H1 (cell line): ENCODE measurements at regions not wholly inside any gene's neighbourhood (a gene's known extent, or its start where the extent isn't known, plus 50 kb on each side); places are given as distances from the start of the nearest gene placed in this dataset.

ENCODE experiments used
- SP2 ChIP-seq: IDR thresholded peaks from 2 replicates; pipeline ENCODE4 v1.6.1; 2012; ENCODE audit warnings: mild to moderate bottlenecking, low read length, inconsistent platforms
- TBP ChIP-seq: IDR thresholded peaks from 2 replicates; pipeline ENCODE4 v1.6.1; 2011; ENCODE audit warnings: low read depth, low read length, improper control_type of control experiment

GRCh38 chr7:22921386-22922086 is 92.4 kb downstream of the HYCC1 start (continued):
- TF ChIP-seq TBP (no peak), SP2 (no peak)
- TF ChIP-seq, all 59 proteins: peak for 0
